H1 (cell line): ENCODE measurements at regions not wholly inside any gene's neighbourhood (a gene's known extent, or its start where the extent isn't known, plus 50 kb on each side); places are given as distances from the start of the nearest gene placed in this dataset.

Experiments
- CTCF ChIA-PET: fragments of 300-600 bp; sonication (Branson Sonifier 250); formaldehyde crosslinking; loops from one replicate; lab custom pipeline; 2021; ENCODE audit not compliant: partially characterized antibody; lab: Charles Lee
- POLR2A ChIA-PET: fragments of 300-600 bp; sonication (Branson Sonifier 250); formaldehyde crosslinking; loops from one replicate; lab custom pipeline; 2021; ENCODE audit warnings: inconsistent platforms; ENCODE audit not compliant: partially characterized antibody; lab: Charles Lee
- DNase-seq, 2 experiments: peaks; one replicate each; pipeline versions ENCODE4 v3.0.0 to v3.0.0-alpha.2; 2010 to 2022; ENCODE audit warnings: low spot score in 2 of 2, low read depth in 1 of 2, mixed read lengths in 1 of 2
- FAIRE-seq: peaks from 2 replicates; lab custom pipeline; 2011; peaks lifted over from hg19 to GRCh38; lab: Jason Lieb, UNC
- H2AFZ ChIP-seq: 2 replicates; pipeline ENCODE4 v1.8.1; 2012; ENCODE audit warnings: low read length, inconsistent platforms
- H2AK5ac ChIP-seq: 2 replicates; pipeline ENCODE4 v1.6.1; 2013; ENCODE audit warnings: low read depth, low read length
- H2BK120ac ChIP-seq: replicated peaks from 2 replicates; pipeline ENCODE3; 2013; ENCODE audit warnings: low read depth, low read length, inconsistent platforms
- H2BK12ac ChIP-seq: 2 replicates; pipeline ENCODE4 v1.6.1; 2013; ENCODE audit warnings: low read depth, low read length
- H2BK15ac ChIP-seq: 2 replicates; pipeline ENCODE4 v1.6.1; 2013; ENCODE audit warnings: low read length
- H2BK20ac ChIP-seq: 2 replicates; pipeline ENCODE4 v1.6.1; 2013; ENCODE audit warnings: low read length
- H2BK5ac ChIP-seq: 2 replicates; pipeline ENCODE4 v1.6.1; 2013; ENCODE audit warnings: low read depth, low read length
- H3K14ac ChIP-seq: 2 replicates; pipeline ENCODE4 v1.6.1; 2013; ENCODE audit warnings: inconsistent platforms; ENCODE audit not compliant: insufficient read length
- H3K18ac ChIP-seq: 2 replicates; pipeline ENCODE4 v1.6.1; 2013; ENCODE audit warnings: low read length; ENCODE audit errors: extremely low read depth
- H3K23ac ChIP-seq: 2 replicates; pipeline ENCODE4 v1.6.1; 2013; ENCODE audit warnings: inconsistent platforms; ENCODE audit not compliant: insufficient read length
- H3K23me2 ChIP-seq: 2 replicates; pipeline ENCODE4 v1.6.1; 2013; ENCODE audit warnings: low read depth, low read length
- H3K27ac ChIP-seq: 2 replicates; pipeline ENCODE4 v1.6.1; 2011; ENCODE audit warnings: low read depth, low read length, inconsistent platforms
- H3K27me3 ChIP-seq, 4 experiments: replicated peaks in 1 of 4; 1 replicate in 1 of 4; 2 replicates in 3 of 4; pipeline versions ENCODE4 v1.6.1 to v1.8.1; 2011 to 2013; ENCODE audit warnings: low read length in 3 of 4, mild to moderate bottlenecking in 3 of 4, inconsistent platforms in 2 of 4, mixed read lengths in 2 of 4, moderate library complexity in 1 of 4; ENCODE audit not compliant: control insufficient read depth in 3 of 4, insufficient read depth in 3 of 4; ENCODE audit errors: extremely low read depth in 1 of 4
- H3K36me3 ChIP-seq, 4 experiments: 2 replicates each; pipeline versions ENCODE4 v1.6.1 to v1.8.1; 2011 to 2013; ENCODE audit warnings: mild to moderate bottlenecking in 4 of 4, low read length in 3 of 4, moderate library complexity in 2 of 4, control low read depth in 1 of 4, inconsistent platforms in 1 of 4; ENCODE audit not compliant: insufficient read depth in 4 of 4, control insufficient read depth in 2 of 4
- H3K4ac ChIP-seq: replicated peaks from 2 replicates; pipeline ENCODE3; 2013; ENCODE audit warnings: low read length, low read depth, mixed read lengths, inconsistent platforms; ENCODE audit not compliant: insufficient read length
- H3K4me1 ChIP-seq, 4 experiments: replicated peaks in 1 of 4; 1 replicate in 1 of 4; 2 replicates in 3 of 4; pipeline versions ENCODE4 v1.6.1 to v1.8.1; 2011 to 2013; ENCODE audit warnings: low read length in 3 of 4, inconsistent platforms in 2 of 4, mixed read lengths in 1 of 4; ENCODE audit not compliant: insufficient read depth in 4 of 4, control insufficient read depth in 3 of 4
- H3K4me2 ChIP-seq, 2 experiments: 2 replicates each; pipeline versions ENCODE4 v1.6.1 to v1.8.1; 2011 to 2013; ENCODE audit warnings: low read depth in 2 of 2, low read length in 2 of 2, control low read depth in 1 of 2, inconsistent platforms in 1 of 2, mild to moderate bottlenecking in 1 of 2; ENCODE audit not compliant: insufficient read depth in 1 of 2
- H3K4me3 ChIP-seq, 4 experiments: fragments of 200-600, 300-600 bp in 1 of 4; sonication (generic), shearing (Covaris generic), sonication (Bioruptor Twin) in 1 of 4; 2 replicates each; pipeline versions ENCODE4 v1.5.1 to v1.8.1; 2011 to 2016; ENCODE audit warnings: low read length in 4 of 4, low read depth in 3 of 4, control low read depth in 2 of 4, inconsistent platforms in 2 of 4, mild to moderate bottlenecking in 2 of 4, mixed read lengths in 1 of 4, moderate library complexity in 1 of 4; ENCODE audit not compliant: insufficient read depth in 2 of 4; ENCODE audit errors: extremely low read depth in 1 of 4
- H3K56ac ChIP-seq: replicated peaks from 2 replicates; pipeline ENCODE3; 2013; ENCODE audit warnings: low read depth, mild to moderate bottlenecking, mixed read lengths, low read length, inconsistent platforms; ENCODE audit not compliant: insufficient read length
- H3K79me1 ChIP-seq: 2 replicates; pipeline ENCODE4 v1.6.1; 2013; ENCODE audit warnings: low read depth, low read length, control low read depth
- H3K79me2 ChIP-seq, 2 experiments: 2 replicates each; pipeline versions ENCODE4 v1.6.1 to v1.8.1; 2012 to 2013; ENCODE audit warnings: low read length in 2 of 2, mild to moderate bottlenecking in 2 of 2, inconsistent platforms in 1 of 2; ENCODE audit not compliant: insufficient read depth in 2 of 2, control insufficient read depth in 1 of 2
- H3K9ac ChIP-seq, 4 experiments: replicated peaks in 1 of 4; 1 replicate in 1 of 4; 2 replicates in 3 of 4; pipeline versions ENCODE4 v1.6.1 to v1.8.1; 2011 to 2013; ENCODE audit warnings: low read depth in 3 of 4, low read length in 3 of 4, control low read depth in 2 of 4, mild to moderate bottlenecking in 2 of 4, moderate library complexity in 2 of 4, inconsistent platforms in 1 of 4; ENCODE audit errors: extremely low read depth in 1 of 4
- H3K9me3 ChIP-seq, 2 experiments: 2 replicates each; pipeline versions ENCODE4 v1.6.1 to v1.8.1; 2012 to 2013; ENCODE audit warnings: mild to moderate bottlenecking in 2 of 2, moderate library complexity in 2 of 2, control low read depth in 1 of 2, inconsistent platforms in 1 of 2, low read depth in 1 of 2, low read length in 1 of 2, mixed read lengths in 1 of 2; ENCODE audit not compliant: insufficient read depth in 2 of 2
- H4K20me1 ChIP-seq, 2 experiments: replicated peaks in 1 of 2; 2 replicates each; pipeline versions ENCODE3 to v1.8.1; 2011 to 2013; ENCODE audit warnings: inconsistent platforms in 2 of 2, low read length in 2 of 2, mild to moderate bottlenecking in 1 of 2; ENCODE audit not compliant: insufficient read depth in 2 of 2, control insufficient read depth in 1 of 2
- H4K5ac ChIP-seq: 2 replicates; pipeline ENCODE4 v1.6.1; 2013; ENCODE audit warnings: low read length, low read depth, mixed read lengths, inconsistent platforms; ENCODE audit not compliant: insufficient read length
- H4K8ac ChIP-seq: 2 replicates; pipeline ENCODE4 v1.8.0; 2013; ENCODE audit warnings: mild to moderate bottlenecking, moderate library complexity, low read length, inconsistent platforms; ENCODE audit not compliant: insufficient read depth; ENCODE audit errors: extremely low read depth
- H4K91ac ChIP-seq: replicated peaks from 2 replicates; pipeline ENCODE3; 2013; ENCODE audit warnings: low read length, mixed read lengths, inconsistent platforms; ENCODE audit not compliant: insufficient read length
- GTF2F1 ChIP-seq: IDR thresholded peaks from 2 replicates; pipeline ENCODE4 v1.6.1; 2012; ENCODE audit warnings: low read depth, low read length, improper control_type of control experiment, borderline replicate concordance
- TF ChIP-seq, protein P1 (sequence below): fragments of 300-600 bp; sonication (generic); IDR thresholded peaks from 2 replicates; pipeline ENCODE4 v1.7.1; 2012; ENCODE audit warnings: low read length, moderate library complexity, mild to moderate bottlenecking, inconsistent platforms; ENCODE audit not compliant: insufficient replicate concordance

DNA sequence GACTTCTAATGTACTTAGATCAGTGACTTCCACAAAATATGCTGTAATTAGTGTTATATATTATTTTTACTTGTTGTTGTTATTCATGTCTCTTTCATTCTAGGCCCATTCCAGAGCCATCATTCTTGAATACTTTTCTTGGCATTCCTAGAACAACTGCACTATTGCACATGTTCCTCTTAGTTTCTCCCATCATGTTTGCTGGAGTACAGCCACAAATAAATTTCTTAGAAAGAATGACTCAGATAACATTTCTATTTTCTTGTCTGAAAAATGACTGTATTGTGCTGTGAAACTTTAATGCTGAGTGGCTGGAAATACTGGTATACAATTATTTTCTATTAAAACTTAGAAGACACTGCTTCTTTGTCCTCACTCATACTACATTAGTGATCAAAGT, 651.0 kb upstream of the STEAP1 start:
- no peak overlapping the region for H3K56ac ChIP-seq
- no peak overlapping the region for H3K14ac ChIP-seq
- H2BK15ac ChIP-seq = no peak overlapping the region
- POLR2A ChIA-PET = no interaction called here
- no peak overlapping the region for H2BK5ac ChIP-seq
- no peaks in the 10 kb centered on the region for H3K9me3 ChIP-seq
- no peak overlapping the region for H3K23ac ChIP-seq
- H3K4me1 ChIP-seq = no peaks in the 10 kb centered on the region
- H2AFZ ChIP-seq = no peak overlapping the region
- H3K4me2 ChIP-seq = no peak overlapping the region
- no peak overlapping the region for H4K91ac ChIP-seq
- no peaks in the 10 kb centered on the region for H3K79me2 ChIP-seq
- H2BK120ac ChIP-seq = no peak overlapping the region
- no peak overlapping the region for H3K4ac ChIP-seq
- H3K23me2 ChIP-seq = no peaks in the 10 kb centered on the region
- H3K18ac ChIP-seq = no peak overlapping the region
- no peak overlapping the region for H3K27ac ChIP-seq
- H2BK20ac ChIP-seq = no peak overlapping the region
- H4K20me1 ChIP-seq = no peaks in the 10 kb centered on the region
- no peaks in the 10 kb centered on the region for H3K27me3 ChIP-seq
- H3K36me3 ChIP-seq = no peaks in the 10 kb centered on the region
- no peak overlapping the region for H4K8ac ChIP-seq
- no peak overlapping the region for H4K5ac ChIP-seq
- H3K9ac ChIP-seq = no peak overlapping the region
- DNase-seq (no peak), FAIRE-seq (no peak)
- H2BK12ac ChIP-seq = no peak overlapping the region
- CTCF ChIA-PET = no interaction called here
- no peak overlapping the region for H3K4me3 ChIP-seq
- no peaks in the 10 kb centered on the region for H3K79me1 ChIP-seq
- H2AK5ac ChIP-seq = no peak overlapping the region
- TF ChIP-seq GTF2F1 = no peak
- TF ChIP-seq, protein P1, sequence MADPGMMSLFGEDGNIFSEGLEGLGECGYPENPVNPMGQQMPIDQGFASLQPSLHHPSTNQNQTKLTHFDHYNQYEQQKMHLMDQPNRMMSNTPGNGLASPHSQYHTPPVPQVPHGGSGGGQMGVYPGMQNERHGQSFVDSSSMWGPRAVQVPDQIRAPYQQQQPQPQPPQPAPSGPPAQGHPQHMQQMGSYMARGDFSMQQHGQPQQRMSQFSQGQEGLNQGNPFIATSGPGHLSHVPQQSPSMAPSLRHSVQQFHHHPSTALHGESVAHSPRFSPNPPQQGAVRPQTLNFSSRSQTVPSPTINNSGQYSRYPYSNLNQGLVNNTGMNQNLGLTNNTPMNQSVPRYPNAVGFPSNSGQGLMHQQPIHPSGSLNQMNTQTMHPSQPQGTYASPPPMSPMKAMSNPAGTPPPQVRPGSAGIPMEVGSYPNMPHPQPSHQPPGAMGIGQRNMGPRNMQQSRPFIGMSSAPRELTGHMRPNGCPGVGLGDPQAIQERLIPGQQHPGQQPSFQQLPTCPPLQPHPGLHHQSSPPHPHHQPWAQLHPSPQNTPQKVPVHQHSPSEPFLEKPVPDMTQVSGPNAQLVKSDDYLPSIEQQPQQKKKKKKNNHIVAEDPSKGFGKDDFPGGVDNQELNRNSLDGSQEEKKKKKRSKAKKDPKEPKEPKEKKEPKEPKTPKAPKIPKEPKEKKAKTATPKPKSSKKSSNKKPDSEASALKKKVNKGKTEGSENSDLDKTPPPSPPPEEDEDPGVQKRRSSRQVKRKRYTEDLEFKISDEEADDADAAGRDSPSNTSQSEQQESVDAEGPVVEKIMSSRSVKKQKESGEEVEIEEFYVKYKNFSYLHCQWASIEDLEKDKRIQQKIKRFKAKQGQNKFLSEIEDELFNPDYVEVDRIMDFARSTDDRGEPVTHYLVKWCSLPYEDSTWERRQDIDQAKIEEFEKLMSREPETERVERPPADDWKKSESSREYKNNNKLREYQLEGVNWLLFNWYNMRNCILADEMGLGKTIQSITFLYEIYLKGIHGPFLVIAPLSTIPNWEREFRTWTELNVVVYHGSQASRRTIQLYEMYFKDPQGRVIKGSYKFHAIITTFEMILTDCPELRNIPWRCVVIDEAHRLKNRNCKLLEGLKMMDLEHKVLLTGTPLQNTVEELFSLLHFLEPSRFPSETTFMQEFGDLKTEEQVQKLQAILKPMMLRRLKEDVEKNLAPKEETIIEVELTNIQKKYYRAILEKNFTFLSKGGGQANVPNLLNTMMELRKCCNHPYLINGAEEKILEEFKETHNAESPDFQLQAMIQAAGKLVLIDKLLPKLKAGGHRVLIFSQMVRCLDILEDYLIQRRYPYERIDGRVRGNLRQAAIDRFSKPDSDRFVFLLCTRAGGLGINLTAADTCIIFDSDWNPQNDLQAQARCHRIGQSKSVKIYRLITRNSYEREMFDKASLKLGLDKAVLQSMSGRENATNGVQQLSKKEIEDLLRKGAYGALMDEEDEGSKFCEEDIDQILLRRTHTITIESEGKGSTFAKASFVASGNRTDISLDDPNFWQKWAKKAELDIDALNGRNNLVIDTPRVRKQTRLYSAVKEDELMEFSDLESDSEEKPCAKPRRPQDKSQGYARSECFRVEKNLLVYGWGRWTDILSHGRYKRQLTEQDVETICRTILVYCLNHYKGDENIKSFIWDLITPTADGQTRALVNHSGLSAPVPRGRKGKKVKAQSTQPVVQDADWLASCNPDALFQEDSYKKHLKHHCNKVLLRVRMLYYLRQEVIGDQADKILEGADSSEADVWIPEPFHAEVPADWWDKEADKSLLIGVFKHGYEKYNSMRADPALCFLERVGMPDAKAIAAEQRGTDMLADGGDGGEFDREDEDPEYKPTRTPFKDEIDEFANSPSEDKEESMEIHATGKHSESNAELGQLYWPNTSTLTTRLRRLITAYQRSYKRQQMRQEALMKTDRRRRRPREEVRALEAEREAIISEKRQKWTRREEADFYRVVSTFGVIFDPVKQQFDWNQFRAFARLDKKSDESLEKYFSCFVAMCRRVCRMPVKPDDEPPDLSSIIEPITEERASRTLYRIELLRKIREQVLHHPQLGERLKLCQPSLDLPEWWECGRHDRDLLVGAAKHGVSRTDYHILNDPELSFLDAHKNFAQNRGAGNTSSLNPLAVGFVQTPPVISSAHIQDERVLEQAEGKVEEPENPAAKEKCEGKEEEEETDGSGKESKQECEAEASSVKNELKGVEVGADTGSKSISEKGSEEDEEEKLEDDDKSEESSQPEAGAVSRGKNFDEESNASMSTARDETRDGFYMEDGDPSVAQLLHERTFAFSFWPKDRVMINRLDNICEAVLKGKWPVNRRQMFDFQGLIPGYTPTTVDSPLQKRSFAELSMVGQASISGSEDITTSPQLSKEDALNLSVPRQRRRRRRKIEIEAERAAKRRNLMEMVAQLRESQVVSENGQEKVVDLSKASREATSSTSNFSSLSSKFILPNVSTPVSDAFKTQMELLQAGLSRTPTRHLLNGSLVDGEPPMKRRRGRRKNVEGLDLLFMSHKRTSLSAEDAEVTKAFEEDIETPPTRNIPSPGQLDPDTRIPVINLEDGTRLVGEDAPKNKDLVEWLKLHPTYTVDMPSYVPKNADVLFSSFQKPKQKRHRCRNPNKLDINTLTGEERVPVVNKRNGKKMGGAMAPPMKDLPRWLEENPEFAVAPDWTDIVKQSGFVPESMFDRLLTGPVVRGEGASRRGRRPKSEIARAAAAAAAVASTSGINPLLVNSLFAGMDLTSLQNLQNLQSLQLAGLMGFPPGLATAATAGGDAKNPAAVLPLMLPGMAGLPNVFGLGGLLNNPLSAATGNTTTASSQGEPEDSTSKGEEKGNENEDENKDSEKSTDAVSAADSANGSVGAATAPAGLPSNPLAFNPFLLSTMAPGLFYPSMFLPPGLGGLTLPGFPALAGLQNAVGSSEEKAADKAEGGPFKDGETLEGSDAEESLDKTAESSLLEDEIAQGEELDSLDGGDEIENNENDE = no peak
